Chondrocyte (in vitro differentiated cells): ENCODE measurements at regions not wholly inside any gene's neighbourhood (a gene's known extent, or its start where the extent isn't known, plus 50 kb on each side); places are given as distances from the start of the nearest gene placed in this dataset.

Source experiments
- DNase-seq: peaks from one replicate; pipeline ENCODE4 v3.0.0; 2021; ENCODE audit warnings: mixed read lengths, low spot score
- H3K27ac Mint-ChIP-seq: one replicate; pipeline ENCODE4 v1.8.0; 2021; ENCODE audit warnings: mild to moderate bottlenecking, moderate library complexity, mixed read lengths; ENCODE audit not compliant: unreplicated experiment
- H3K27me3 Mint-ChIP-seq: 2 replicates; pipeline ENCODE4 v1.8.0; 2021; ENCODE audit warnings: low read depth, mixed read lengths
- H3K36me3 Mint-ChIP-seq: 2 replicates; pipeline ENCODE4 v1.8.0; 2021; ENCODE audit warnings: low read depth, mixed read lengths
- H3K4me1 Mint-ChIP-seq: 2 replicates; pipeline ENCODE4 v1.8.0; 2021; ENCODE audit warnings: low read depth, mild to moderate bottlenecking, mixed read lengths
- H3K4me3 Mint-ChIP-seq: one replicate; pipeline ENCODE4 v1.8.0; 2021; ENCODE audit warnings: mild to moderate bottlenecking, moderate library complexity, mixed read lengths; ENCODE audit not compliant: unreplicated experiment
- H3K9me3 Mint-ChIP-seq: 2 replicates; pipeline ENCODE4 v1.8.0; 2021; ENCODE audit warnings: low read depth, mixed read lengths
- CTCF ChIP-seq: fragments of 200-600 bp; sonication (generic); IDR thresholded peaks from 2 replicates; pipeline ENCODE4 v1.5.0; 2021; ENCODE audit warnings: antibody characterized with exemption, mild to moderate bottlenecking, moderate library complexity

- Mint-ChIP-seq H3K36me3 (peaks cover 4% of the 10 kb centered on the region), H3K27ac (no peak overlapping the region), H3K4me3 (no peak overlapping the region), H3K4me1 (peaks cover 8% of the 10 kb centered on the region), H3K27me3 (peaks cover 24% of the 10 kb centered on the region), H3K9me3 (peaks cover 11% of the 10 kb centered on the region)
- DNase-seq, result no peak
- no peak for TF ChIP-seq CTCF
These were observed 106.0 kb upstream of the AFDN start for GRCh38 chr6:167720456-167721285.

- peaks cover 4% of the 10 kb centered on the region for H3K36me3 Mint-ChIP-seq
- H3K9me3 Mint-ChIP-seq, result peaks cover 11% of the 10 kb centered on the region
- TF ChIP-seq CTCF, result no peak
- no peak for DNase-seq
- H3K4me1 Mint-ChIP-seq, result peaks cover 8% of the 10 kb centered on the region
- H3K27me3 Mint-ChIP-seq, result peaks cover 23% of the 10 kb centered on the region
- H3K4me3 Mint-ChIP-seq, result no peak overlapping the region
- H3K27ac Mint-ChIP-seq, result no peak overlapping the region
These were observed 105.4 kb upstream of the AFDN start for GRCh38 chr6:167721291-167721690.

GRCh38 chr6:167722634-167723309, 103.9 kb upstream of the AFDN start:
- H3K4me1 Mint-ChIP-seq, result peaks cover 8% of the 10 kb centered on the region
- TF ChIP-seq CTCF, result no peak
- peaks cover 11% of the 10 kb centered on the region for H3K9me3 Mint-ChIP-seq
- peaks cover 18% of the 10 kb centered on the region for H3K27me3 Mint-ChIP-seq
- H3K36me3 Mint-ChIP-seq, result peaks cover 4% of the 10 kb centered on the region
- H3K27ac Mint-ChIP-seq, result no peak overlapping the region
- H3K4me3 Mint-ChIP-seq, result no peak overlapping the region
- DNase-seq, result no peak

- no peak for TF ChIP-seq CTCF
- Mint-ChIP-seq H3K36me3 (peaks cover 2% of the 10 kb centered on the region), H3K4me1 (peaks cover 7% of the 10 kb centered on the region), H3K27me3 (peaks cover 20% of the 10 kb centered on the region), H3K27ac (no peak overlapping the region), H3K4me3 (no peak overlapping the region), H3K9me3 (peaks cover 9% of the 10 kb centered on the region)
- no peak for DNase-seq
These were observed 100.6 kb upstream of the AFDN start for GRCh38 chr6:167726043-167726621.

- TF ChIP-seq CTCF, result no peak
- H3K9me3 Mint-ChIP-seq, result no peaks in the 10 kb centered on the region
- H3K36me3 Mint-ChIP-seq, result no peaks in the 10 kb centered on the region
- H3K27ac Mint-ChIP-seq, result no peak overlapping the region
- DNase-seq, result no peak
- no peak overlapping the region for H3K4me3 Mint-ChIP-seq
- H3K27me3 Mint-ChIP-seq, result peaks cover 30% of the 10 kb centered on the region
- H3K4me1 Mint-ChIP-seq, result peaks cover 18% of the 10 kb centered on the region
These were observed 96.3 kb upstream of the AFDN start for GRCh38 chr6:167730441-167730840.
